ENCODE measurements at regions not wholly inside any gene's neighbourhood (a gene's known extent, or its start where the extent isn't known, plus 50 kb on each side); places are given as distances from the start of the nearest gene placed in this dataset.

GRCh38 chr20:57091748-57092111, 174.7 kb downstream of the BMP7 start:
- no peak for ATAC-seq
- DNase-seq = no peak
- intact Hi-C loops (cut with DNase I, micrococcal nuclease) = loop anchor here in 1 of 2 donors (5.0 kb wide), 1 partner anchor 261 kb away; the partner anchor contains the start of gene RAE1

GRCh38 chr20:57092112-57092899, 174.1 kb downstream of the BMP7 start:
- DNase-seq (peak in 1 of 2 donors; percentile 60), ATAC-seq (peak; percentile 69)
- intact Hi-C loops (cut with DNase I, micrococcal nuclease) = loop anchor here in 1 of 2 donors (5.0 kb wide), 1 partner anchor 260 kb away; the partner anchor contains the start of gene RAE1

- intact Hi-C loops (cut with DNase I, micrococcal nuclease) = loop anchor here in 1 of 2 donors (5.0 kb wide), 1 partner anchor 259 kb away; the partner anchor contains the start of gene RAE1
- ATAC-seq (no peak), DNase-seq (no peak)
Measured at GRCh38 chr20:57092900-57093530, 173.4 kb downstream of the BMP7 start.

- no peak for ATAC-seq
- intact Hi-C loops (cut with DNase I, micrococcal nuclease) = loop anchor here in 1 of 2 donors (5.0 kb wide), 1 partner anchor 259 kb away; the partner anchor contains the start of gene RAE1
Measured at GRCh38 chr20:57093766-57094165, 172.7 kb downstream of the BMP7 start.

GRCh38 chr20:57094252-57094891, 172.1 kb downstream of the BMP7 start:
- DNase-seq (no peak), ATAC-seq (no peak)
- intact Hi-C loops (cut with DNase I, micrococcal nuclease) = loop anchor here in 1 of 2 donors (5.0 kb wide), 1 partner anchor 258 kb away; the partner anchor contains the start of gene RAE1

More at GRCh38 chr20:57093766-57094165, 172.7 kb downstream of the BMP7 start:
- no peak for DNase-seq

- DNase-seq (no peak), ATAC-seq (no peak)
- intact Hi-C loops (cut with DNase I, micrococcal nuclease) = loop anchor here in 1 of 2 donors (5.0 kb wide), 1 partner anchor 257 kb away; the partner anchor contains the start of gene RAE1
Measured at GRCh38 chr20:57094991-57095390, 171.4 kb downstream of the BMP7 start.

GRCh38 chr20:57095426-57095825, 171.0 kb downstream of the BMP7 start:
- DNase-seq = no peak
- ATAC-seq = no peak
- intact Hi-C loops (cut with DNase I, micrococcal nuclease) = no loop called here

GRCh38 chr20:57097245-57097915, 169.1 kb downstream of the BMP7 start:
- peak; percentile 60 for ATAC-seq
- DNase-seq = no peak
- intact Hi-C loops (cut with DNase I, micrococcal nuclease) = no loop called here

GRCh38 chr20:57102160-57102559, 164.3 kb downstream of the BMP7 start:
- DNase-seq = no peak
- ATAC-seq = no peak
- intact Hi-C loops (cut with DNase I, micrococcal nuclease) = no loop called here

- intact Hi-C loops (cut with DNase I, micrococcal nuclease) = no loop called here
- no peak for ATAC-seq
- no peak for DNase-seq
Measured at GRCh38 chr20:57102566-57102965, 163.9 kb downstream of the BMP7 start.

GRCh38 chr20:57103146-57103800, 163.2 kb downstream of the BMP7 start:
- DNase-seq = no peak
- no peak for ATAC-seq
- intact Hi-C loops (cut with DNase I, micrococcal nuclease) = no loop called here

- ATAC-seq (no peak), DNase-seq (no peak)
- intact Hi-C loops (cut with DNase I, micrococcal nuclease) = no loop called here
Measured at GRCh38 chr20:57104113-57104512, 162.3 kb downstream of the BMP7 start.

- intact Hi-C loops (cut with DNase I, micrococcal nuclease) = no loop called here
- DNase-seq = no peak
- ATAC-seq = no peak
Measured at GRCh38 chr20:57104651-57105204, 161.7 kb downstream of the BMP7 start.

GRCh38 chr20:57106030-57106682, 160.3 kb downstream of the BMP7 start:
- DNase-seq (no peak), ATAC-seq (no peak)
- intact Hi-C loops (cut with DNase I, micrococcal nuclease) = no loop called here

GRCh38 chr20:57106692-57107091, 159.7 kb downstream of the BMP7 start:
- no peak for ATAC-seq
- no peak for DNase-seq
- intact Hi-C loops (cut with DNase I, micrococcal nuclease) = no loop called here

GRCh38 chr20:57107208-57107607, 159.2 kb downstream of the BMP7 start:
- DNase-seq (no peak), ATAC-seq (no peak)
- intact Hi-C loops (cut with DNase I, micrococcal nuclease) = no loop called here

GRCh38 chr20:57108218-57108617, 158.2 kb downstream of the BMP7 start:
- intact Hi-C loops (cut with DNase I, micrococcal nuclease) = no loop called here

More at GRCh38 chr20:57108218-57108617, 158.2 kb downstream of the BMP7 start:
- no peak for DNase-seq
- ATAC-seq = no peak

All from left colon (tissue), 2 donors.